PC-3 (cell line): ENCODE measurements at regions not wholly inside any gene's neighbourhood (a gene's known extent, or its start where the extent isn't known, plus 50 kb on each side); places are given as distances from the start of the nearest gene placed in this dataset.

Source experiments
- ATAC-seq: fragments of 200-7000 bp; cut with Tn5 transposase; 2 replicates; pipeline ENCODE4 v1.9.1; 2020; ENCODE audit warnings: mild to moderate bottlenecking, moderate library complexity
- BruUV-seq: library from RNA; stranded (reverse); fragments of 400-500 nt; replicated peaks from 2 replicates; lab custom pipeline; 2021; lab: Mats Ljungman, UMichigan
- CTCF ChIA-PET: fragments of 300-600 bp; sonication (Branson Sonifier 250); formaldehyde crosslinking; loops from one replicate; lab custom pipeline; 2022; ENCODE audit warnings: antibody characterized with exemption; lab: Charles Lee
- POLR2A ChIA-PET: fragments of 300-600 bp; sonication (Branson Sonifier 250); formaldehyde crosslinking; loops from one replicate; lab custom pipeline; 2022; ENCODE audit warnings: antibody characterized with exemption; ENCODE audit not compliant: unreplicated experiment; lab: Charles Lee
- DNase-seq: peaks from one replicate; pipeline ENCODE4 v3.0.0-alpha.2; 2015
- H2AFZ ChIP-seq: fragments of 300-600 bp; sonication (generic); 2 replicates; pipeline ENCODE4 v1.6.0; 2016; ENCODE audit warnings: antibody characterized with exemption, low read length
- H3F3A ChIP-seq: fragments of 300-600 bp; sonication (generic); one replicate; pipeline ENCODE4 v1.6.0; 2017; ENCODE audit warnings: antibody characterized with exemption, low read length, control low read depth, mild to moderate bottlenecking; ENCODE audit not compliant: unreplicated experiment
- H3K27ac ChIP-seq: fragments of 300-600 bp; sonication (generic); 2 replicates; pipeline ENCODE4 v1.5.1; 2016; ENCODE audit warnings: mild to moderate bottlenecking, low read length
- H3K27me3 ChIP-seq: fragments of 300-600 bp; sonication (generic); 2 replicates; pipeline ENCODE4 v1.6.1; 2016; ENCODE audit warnings: low read length, mixed read lengths
- H3K36me3 ChIP-seq: fragments of 300-600 bp; sonication (generic); 2 replicates; pipeline ENCODE4 v1.6.1; 2016; ENCODE audit warnings: low read depth, mixed run types, low read length, mixed read lengths
- H3K4me1 ChIP-seq: fragments of 300-600 bp; sonication (generic); 2 replicates; pipeline ENCODE4 v1.5.1; 2016; ENCODE audit warnings: low read length; ENCODE audit not compliant: insufficient read depth
- H3K4me2 ChIP-seq: fragments of 300-600 bp; sonication (generic); 2 replicates; pipeline ENCODE4 v1.6.0; 2016; ENCODE audit warnings: low read length
- H3K4me3 ChIP-seq: fragments of 300-600 bp; sonication (generic); 2 replicates; pipeline ENCODE4 v1.5.1; 2016; ENCODE audit warnings: mild to moderate bottlenecking, low read length, mixed read lengths
- H3K79me2 ChIP-seq: fragments of 300-600 bp; sonication (generic); 2 replicates; pipeline ENCODE4 v1.6.1; 2017; ENCODE audit warnings: low read length, mixed read lengths
- H3K9ac ChIP-seq: fragments of 300-600 bp; sonication (generic); 2 replicates; pipeline ENCODE4 v1.6.0; 2016; ENCODE audit warnings: mild to moderate bottlenecking, low read length
- H3K9me2 ChIP-seq: fragments of 300-600 bp; sonication (generic); replicated peaks from 2 replicates; pipeline ENCODE4 v1.6.1; 2016; ENCODE audit warnings: mixed run types, low read length, mixed read lengths
- H3K9me3 ChIP-seq: fragments of 300-600 bp; sonication (generic); 2 replicates; pipeline ENCODE4 v1.6.1; 2016; ENCODE audit warnings: low read length, mixed read lengths
- H4K20me1 ChIP-seq: fragments of 300-600 bp; sonication (generic); 2 replicates; pipeline ENCODE4 v1.6.1; 2016; ENCODE audit warnings: low read length, mixed read lengths
- CTCF ChIP-seq: fragments of 300-600 bp; sonication (generic); conservative IDR thresholded peaks from 2 replicates; pipeline ENCODE4 v1.5.1; 2017; ENCODE audit warnings: antibody characterized with exemption, low read depth, mild to moderate bottlenecking, low read length
- EZH2 ChIP-seq: fragments of 300-600 bp; sonication (generic); IDR thresholded peaks from one replicate; pipeline ENCODE4 v1.6.1; 2017; ENCODE audit warnings: antibody characterized with exemption, mild to moderate bottlenecking, low read length; ENCODE audit not compliant: unreplicated experiment
- EZH2phosphoT487 ChIP-seq: fragments of 300-600 bp; sonication (generic); IDR thresholded peaks from 2 replicates; pipeline ENCODE4 v1.6.1; 2018; ENCODE audit warnings: mild to moderate bottlenecking, antibody characterized with exemption, low read length, borderline replicate concordance
- intact Hi-C: fragments of 100-400 bp; cut with micrococcal nuclease; formaldehyde crosslinking; loops from 2 replicates; pipeline ENCODE4 v1.9.0; 2023

- no peak for DNase-seq
- intact Hi-C loops: no loop called here
- Histone ChIP-seq H3K9me2 (no peaks in the 10 kb centered on the region), H3K27me3 (0 out of 2 replicates have a peak, but pooled peaks cover 8% of the 10 kb centered on the region), H3K9me3 (no peaks in the 10 kb centered on the region), H3K4me2 (no peak overlapping the region), H3K79me2 (no peaks in the 10 kb centered on the region), H3K4me3 (no peak overlapping the region), H2AFZ (no peak overlapping the region), H3K36me3 (no peaks in the 10 kb centered on the region), H3K4me1 (no peaks in the 10 kb centered on the region), H4K20me1 (no peaks in the 10 kb centered on the region), H3F3A (no peaks in the 10 kb centered on the region), H3K9ac (no peak overlapping the region), H3K27ac (no peak overlapping the region)
- TF ChIP-seq CTCF (no peak), EZH2 (no peak), EZH2phosphoT487 (no peak)
- POLR2A ChIA-PET: no interaction called here
- CTCF ChIA-PET: no interaction called here
- ATAC-seq: no peak
- no TSS peak for BruUV-seq
Observed at GRCh38 chr15:52844823-52845222, 54.7 kb upstream of the ONECUT1 start.
